HG03159 (cell line): ENCODE measurements at regions not wholly inside any gene's neighbourhood (a gene's known extent, or its start where the extent isn't known, plus 50 kb on each side); places are given as distances from the start of the nearest gene placed in this dataset.

Source experiments
- ATAC-seq: cut with Tn5 transposase; IDR thresholded peaks from one replicate; pipeline ENCODE4 v1.9.1; 2021; ENCODE audit warnings: mild to moderate bottlenecking, moderate library complexity; ENCODE audit not compliant: unreplicated experiment

DNA sequence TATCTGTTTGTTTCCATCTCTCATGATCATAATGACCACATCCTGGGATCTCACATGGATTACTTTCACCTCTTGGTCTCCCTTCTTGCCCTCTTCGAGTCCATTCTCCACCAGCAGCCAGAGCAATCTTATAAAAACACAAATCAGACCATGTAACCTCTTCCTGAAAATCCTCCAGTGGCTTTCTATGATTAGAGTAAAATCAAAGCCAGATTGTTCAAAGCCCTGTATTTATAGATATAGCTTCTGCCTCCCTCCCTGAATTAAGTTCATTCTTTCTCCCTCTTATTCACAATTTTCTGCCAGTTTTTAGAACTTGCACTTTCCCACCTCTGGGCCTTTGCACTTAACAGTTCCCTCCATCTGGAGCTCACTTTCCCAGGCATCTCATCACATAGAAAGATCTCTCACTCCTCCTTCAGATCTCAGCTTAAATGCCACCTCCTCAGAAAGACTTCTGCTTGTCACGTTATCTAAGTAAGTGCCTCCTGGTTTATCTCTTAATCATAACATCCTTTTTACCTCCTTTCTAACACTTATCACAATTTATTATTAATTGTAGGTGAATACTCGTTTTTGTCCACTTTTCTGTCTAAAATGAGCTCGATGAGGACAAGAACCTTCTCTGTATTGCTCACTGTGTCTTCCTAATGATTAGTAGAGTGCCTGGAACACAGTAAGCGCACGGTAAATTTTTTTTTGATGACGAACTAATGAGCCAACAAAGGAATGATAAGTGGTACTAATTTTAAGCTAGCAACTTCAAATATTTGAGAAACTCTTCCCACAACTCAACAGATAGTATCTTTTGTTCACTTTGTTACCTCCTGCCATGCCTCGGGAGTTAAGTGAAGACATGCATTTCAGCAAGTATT lies 80.5 kb downstream of the CYB561 start:
- ATAC-seq = no peak

DNA sequence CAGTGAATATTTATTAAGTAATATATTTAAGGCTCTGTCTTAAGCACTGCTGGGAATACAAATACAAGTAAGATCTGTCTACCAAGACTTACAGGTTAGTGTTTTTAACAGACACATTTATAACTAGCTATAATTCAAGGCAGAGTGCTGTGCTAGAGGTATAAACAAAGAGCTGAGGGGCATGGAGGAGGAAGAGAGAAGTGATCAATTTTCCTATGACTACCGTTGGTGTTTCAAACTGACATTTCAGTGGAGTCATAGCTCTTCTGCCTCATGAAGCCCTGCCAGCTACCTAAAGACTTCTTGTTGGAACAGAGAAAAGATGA lies 79.9 kb downstream of the CYB561 start:
- no peak for ATAC-seq

DNA sequence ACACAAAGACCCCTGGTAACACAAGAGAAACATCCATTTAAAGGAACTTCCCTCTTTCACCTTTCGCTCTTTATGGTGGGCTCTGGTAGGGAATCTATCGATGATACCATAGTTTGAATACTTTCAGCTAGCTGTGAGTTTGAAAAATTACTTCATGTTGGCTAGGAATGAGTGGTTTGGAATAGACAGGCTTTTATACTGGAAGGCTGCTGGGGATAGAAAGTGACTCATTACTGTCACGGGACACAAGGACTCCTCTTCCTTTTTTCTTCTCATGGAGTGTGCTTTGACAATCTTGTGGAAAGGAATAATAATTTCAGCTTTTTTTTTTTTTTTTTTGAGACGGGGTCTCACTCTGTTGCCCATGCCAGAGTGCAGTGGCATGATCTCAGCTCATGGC lies 76.9 kb downstream of the CYB561 start:
- ATAC-seq = no peak

DNA sequence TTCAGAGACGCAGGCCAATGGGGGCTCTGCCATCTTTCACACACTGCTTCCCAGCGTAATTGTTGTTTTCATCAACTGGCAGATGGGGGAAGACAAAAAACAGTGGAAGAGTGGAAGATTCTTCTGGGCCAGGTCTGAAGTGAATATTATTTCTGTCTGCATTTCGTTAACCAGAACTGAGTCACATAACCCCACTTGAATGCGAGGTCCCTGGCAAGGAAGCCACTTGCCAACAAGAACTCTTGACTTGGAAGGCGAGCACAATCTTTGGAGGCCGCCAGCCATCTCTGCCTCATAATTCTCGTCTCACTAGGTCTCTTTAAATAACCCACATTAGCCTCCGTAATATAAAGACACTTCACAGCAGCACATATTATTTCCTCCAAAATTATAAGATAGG lies 75.4 kb downstream of the CYB561 start:
- ATAC-seq = no peak

GRCh38 chr17:63376949-63377348 lies 69.2 kb downstream of the CYB561 start:
- no peak for ATAC-seq

DNA sequence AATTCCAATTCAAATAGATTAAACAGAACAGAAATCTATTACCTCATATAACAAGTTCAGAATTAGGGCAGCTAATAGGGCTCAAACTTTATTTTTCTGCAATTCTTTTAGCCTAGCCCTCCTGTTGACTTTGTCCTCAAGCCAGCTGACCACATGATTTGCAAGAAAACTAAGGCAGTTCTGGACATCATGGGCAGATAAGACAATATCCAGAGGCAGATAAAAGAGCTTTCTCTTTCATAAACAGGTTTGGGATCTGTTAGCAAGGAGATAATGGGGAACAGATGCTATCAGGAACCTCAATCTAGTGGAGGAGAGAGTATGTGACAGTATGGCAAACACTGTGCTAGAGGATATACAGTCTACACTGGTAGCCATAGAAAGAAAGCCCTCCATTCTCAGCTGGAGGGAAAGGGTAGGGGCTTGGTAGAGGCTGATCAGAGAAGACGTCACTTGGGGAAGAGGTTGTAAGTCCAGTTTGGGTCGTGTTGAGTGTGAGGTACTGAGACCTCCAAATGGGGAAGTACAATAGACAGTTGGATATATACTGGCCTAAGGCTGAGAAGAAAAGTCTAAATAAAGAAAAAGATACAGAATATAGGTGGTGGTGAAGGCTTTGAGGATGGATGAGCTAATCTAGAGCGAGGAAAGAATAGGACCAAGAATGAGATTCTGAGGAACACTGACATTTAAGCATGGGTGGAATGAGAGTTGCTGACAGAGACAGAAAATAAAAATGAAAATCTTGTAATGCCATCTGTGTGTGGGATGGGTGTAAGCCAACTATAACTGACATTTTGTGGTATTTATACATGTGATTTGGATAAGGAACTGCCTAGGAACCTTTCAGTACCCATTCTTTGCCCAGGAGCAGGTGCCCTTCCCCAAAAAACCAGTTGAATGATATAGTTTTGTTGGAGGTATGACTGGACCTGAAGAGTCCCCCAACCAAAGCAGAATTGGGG lies 67.4 kb downstream of the CYB561 start:
- no peak for ATAC-seq

DNA sequence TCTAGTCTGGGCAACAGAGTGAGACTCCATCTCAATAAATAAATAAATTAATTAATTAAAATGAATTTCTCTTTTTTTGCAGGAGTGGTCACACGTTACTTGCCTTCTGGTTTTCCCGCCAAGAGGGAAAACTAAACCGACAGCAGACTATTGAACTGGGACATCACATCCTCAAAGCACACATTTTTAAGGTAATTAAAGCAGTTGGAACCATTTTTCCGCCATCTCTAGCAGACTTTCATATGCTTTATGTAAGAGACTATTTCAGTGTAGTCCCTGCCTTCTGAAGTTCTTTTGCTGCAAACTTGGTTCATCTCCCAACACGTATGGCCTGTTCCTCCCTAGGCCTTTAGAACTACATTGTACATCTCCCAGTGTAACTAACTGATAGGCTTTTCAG lies 66.5 kb downstream of the CYB561 start:
- no peak for ATAC-seq

GRCh38 chr17:63381101-63381729 lies 64.9 kb downstream of the CYB561 start:
- no peak for ATAC-seq

GRCh38 chr17:63382136-63382535 lies 64.0 kb downstream of the CYB561 start:
- ATAC-seq = no peak
